ENCODE measurements at regions not wholly inside any gene's neighbourhood (a gene's known extent, or its start where the extent isn't known, plus 50 kb on each side); places are given as distances from the start of the nearest gene placed in this dataset.
A peak's percentile ranks its signal among the peaks of the same experiment; 100 is the strongest.

DNA sequence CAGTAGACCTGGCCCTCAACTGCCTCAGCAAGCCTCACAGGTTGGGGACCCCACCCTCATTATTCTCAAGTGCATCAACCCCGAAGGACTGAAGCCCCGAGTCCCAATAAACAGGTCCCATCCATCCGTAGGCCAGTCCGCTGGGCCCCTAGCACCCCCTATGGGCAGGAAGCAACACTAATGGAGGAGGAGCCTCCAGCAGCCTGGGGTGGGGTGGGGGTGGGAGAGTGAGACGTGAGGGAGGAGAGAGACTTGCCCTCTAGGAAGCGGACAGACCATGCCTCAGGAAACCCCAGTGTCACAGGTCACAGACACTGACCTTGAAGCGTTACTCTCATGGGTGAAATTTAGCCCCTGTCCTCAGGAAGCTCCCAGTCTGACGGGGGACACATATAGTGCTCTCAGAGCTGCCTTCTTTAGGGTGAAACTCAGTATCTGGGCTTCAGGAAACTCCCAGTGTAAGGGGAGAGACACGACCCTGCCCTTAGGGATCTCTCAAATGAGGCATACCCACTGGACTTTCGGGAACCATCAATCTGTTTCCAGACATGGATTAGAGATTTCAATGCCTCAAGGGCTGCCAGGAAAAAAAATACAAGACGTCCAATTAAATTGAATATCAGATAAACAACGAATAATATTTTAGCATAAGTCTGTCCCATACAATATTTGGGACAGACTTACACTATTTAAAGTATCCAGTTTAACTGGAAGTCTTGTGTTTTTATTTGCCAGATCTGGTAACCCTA is 125.8 kb downstream of the MRPL14 start (continued):
- TF ChIP-seq, protein P1, sequence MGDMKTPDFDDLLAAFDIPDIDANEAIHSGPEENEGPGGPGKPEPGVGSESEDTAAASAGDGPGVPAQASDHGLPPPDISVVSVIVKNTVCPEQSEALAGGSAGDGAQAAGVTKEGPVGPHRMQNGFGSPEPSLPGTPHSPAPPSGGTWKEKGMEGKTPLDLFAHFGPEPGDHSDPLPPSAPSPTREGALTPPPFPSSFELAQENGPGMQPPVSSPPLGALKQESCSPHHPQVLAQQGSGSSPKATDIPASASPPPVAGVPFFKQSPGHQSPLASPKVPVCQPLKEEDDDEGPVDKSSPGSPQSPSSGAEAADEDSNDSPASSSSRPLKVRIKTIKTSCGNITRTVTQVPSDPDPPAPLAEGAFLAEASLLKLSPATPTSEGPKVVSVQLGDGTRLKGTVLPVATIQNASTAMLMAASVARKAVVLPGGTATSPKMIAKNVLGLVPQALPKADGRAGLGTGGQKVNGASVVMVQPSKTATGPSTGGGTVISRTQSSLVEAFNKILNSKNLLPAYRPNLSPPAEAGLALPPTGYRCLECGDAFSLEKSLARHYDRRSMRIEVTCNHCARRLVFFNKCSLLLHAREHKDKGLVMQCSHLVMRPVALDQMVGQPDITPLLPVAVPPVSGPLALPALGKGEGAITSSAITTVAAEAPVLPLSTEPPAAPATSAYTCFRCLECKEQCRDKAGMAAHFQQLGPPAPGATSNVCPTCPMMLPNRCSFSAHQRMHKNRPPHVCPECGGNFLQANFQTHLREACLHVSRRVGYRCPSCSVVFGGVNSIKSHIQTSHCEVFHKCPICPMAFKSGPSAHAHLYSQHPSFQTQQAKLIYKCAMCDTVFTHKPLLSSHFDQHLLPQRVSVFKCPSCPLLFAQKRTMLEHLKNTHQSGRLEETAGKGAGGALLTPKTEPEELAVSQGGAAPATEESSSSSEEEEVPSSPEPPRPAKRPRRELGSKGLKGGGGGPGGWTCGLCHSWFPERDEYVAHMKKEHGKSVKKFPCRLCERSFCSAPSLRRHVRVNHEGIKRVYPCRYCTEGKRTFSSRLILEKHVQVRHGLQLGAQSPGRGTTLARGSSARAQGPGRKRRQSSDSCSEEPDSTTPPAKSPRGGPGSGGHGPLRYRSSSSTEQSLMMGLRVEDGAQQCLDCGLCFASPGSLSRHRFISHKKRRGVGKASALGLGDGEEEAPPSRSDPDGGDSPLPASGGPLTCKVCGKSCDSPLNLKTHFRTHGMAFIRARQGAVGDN (IDR thresholded peaks at IDR 0.05): peak; percentile 83
- TF ChIP-seq GABPA (IDR thresholded peaks at IDR 0.05; ENCODE audit: low read depth): no peak
- no peak for TF ChIP-seq RBBP5 (conservative IDR thresholded peaks at IDR 0.05)
- no peak for TF ChIP-seq NFYA (IDR thresholded peaks at IDR 0.05; ENCODE audit: borderline replicate concordance, low read depth, low read length)
- no peak for TF ChIP-seq REST (IDR thresholded peaks at IDR 0.05; ENCODE audit: low read depth, low read length)
- peak; percentile 2; the same call in 1 of the 3 replicates for TF ChIP-seq POU2F2 (IDR thresholded peaks at IDR 0.05; ENCODE audit: borderline replicate concordance, low read depth, low read length)
- TF ChIP-seq RCOR1 (conservative IDR thresholded peaks at IDR 0.05; ENCODE audit: low read depth, low read length): no peak
- TF ChIP-seq ZZZ3 (IDR thresholded peaks at IDR 0.05; ENCODE audit: control insufficient read depth, insufficient read length, low read depth): no peak
- peak; percentile 98 for TF ChIP-seq NR2F1 (conservative IDR thresholded peaks at IDR 0.05)
- TF ChIP-seq ZNF207 (IDR thresholded peaks at IDR 0.05; ENCODE audit: borderline replicate concordance): no peak
- TF ChIP-seq CBX3 (IDR thresholded peaks at IDR 0.05; ENCODE audit: borderline replicate concordance, low read depth): no peak
- no peak for TF ChIP-seq STAT1 (conservative IDR thresholded peaks at IDR 0.05)
- no peak for TF ChIP-seq BMI1 (IDR thresholded peaks at IDR 0.05; ENCODE audit: borderline replicate concordance)
- TF ChIP-seq BRCA1 (IDR thresholded peaks at IDR 0.05; ENCODE audit: low read depth, low read length): no peak
- peak; percentile 46 to 49; a peak in 2 of 4 replicates for TF ChIP-seq IKZF2 (IDR thresholded peaks at IDR 0.05)
- no peak for TF ChIP-seq ASH2L (IDR thresholded peaks at IDR 0.05; ENCODE audit: borderline replicate concordance, low read depth)
- TF ChIP-seq ZBTB4 (CRISPR knock-in tag; IDR thresholded peaks at IDR 0.05): no peak
- no peak for TF ChIP-seq PML (IDR thresholded peaks at IDR 0.05; ENCODE audit: low read length)
- TF ChIP-seq NFYB (IDR thresholded peaks at IDR 0.05; ENCODE audit: insufficient read depth, low read depth, low read length): no peak
- no peak; the same call in 1 of the 2 replicates for TF ChIP-seq MTA2 (IDR thresholded peaks at IDR 0.05; ENCODE audit: low read depth)
- TF ChIP-seq PAX5 (IDR thresholded peaks at IDR 0.05; ENCODE audit: borderline replicate concordance, low read depth, low read length): peak; percentile 37; the same call in 1 of the 2 replicates
